HUES64 (cell line): ENCODE measurements at regions not wholly inside any gene's neighbourhood (a gene's known extent, or its start where the extent isn't known, plus 50 kb on each side); places are given as distances from the start of the nearest gene placed in this dataset.

Source experiments
- H3K27ac ChIP-seq: 2 replicates; pipeline ENCODE4 v1.7.0; 2013; ENCODE audit warnings: low read depth, low read length, inconsistent platforms
- H3K27me3 ChIP-seq: 2 replicates; pipeline ENCODE4 v1.6.1; 2013; ENCODE audit warnings: mild to moderate bottlenecking, low read length; ENCODE audit not compliant: insufficient read depth
- H3K36me3 ChIP-seq: 2 replicates; pipeline ENCODE4 v1.6.1; 2013; ENCODE audit warnings: mild to moderate bottlenecking, low read length; ENCODE audit not compliant: insufficient read depth
- H3K4me1 ChIP-seq: 2 replicates; pipeline ENCODE4 v1.6.1; 2013; ENCODE audit warnings: mild to moderate bottlenecking, low read length, moderate library complexity; ENCODE audit not compliant: insufficient read depth
- H3K4me3 ChIP-seq: 2 replicates; pipeline ENCODE4 v1.5.1; 2013; ENCODE audit warnings: mild to moderate bottlenecking, low read length, moderate library complexity
- H3K9ac ChIP-seq: 2 replicates; pipeline ENCODE4 v1.6.1; 2013; ENCODE audit warnings: mild to moderate bottlenecking, low read depth, low read length
- H3K9me3 ChIP-seq: 2 replicates; pipeline ENCODE4 v1.6.1; 2013; ENCODE audit warnings: low read depth, low read length; ENCODE audit not compliant: insufficient read depth
- WGBS: fragments of 150-250, 120-280 bp; methylation state at CpG from one replicate; pipeline ENCODE4 v1.1.7; 2013; ENCODE audit warnings: missing lambda C conversion rate; 5-methylcytosine and 5-hydroxymethylcytosine counted together

DNA sequence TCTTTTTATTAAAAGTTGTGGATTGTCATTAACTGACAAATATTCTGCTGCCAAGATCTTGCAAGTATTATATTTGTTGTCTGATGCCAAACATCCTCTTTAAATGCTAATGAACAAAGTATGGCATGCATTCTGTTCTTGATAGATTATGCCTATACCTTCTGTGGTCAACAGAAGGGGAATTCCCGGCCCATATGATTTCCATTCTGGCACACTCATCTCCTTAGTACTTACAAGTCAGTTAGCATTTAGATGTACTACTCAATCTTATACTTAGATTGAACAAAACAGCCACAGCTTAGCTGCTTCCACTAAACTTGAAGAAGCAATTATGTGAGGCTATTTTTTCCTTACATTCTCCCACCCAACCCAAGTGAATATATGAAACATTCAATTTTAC, 246.1 kb upstream of the DACH1 start:
- no peaks in the 10 kb centered on the region for H3K4me1 ChIP-seq
- no peaks in the 10 kb centered on the region for H3K36me3 ChIP-seq
- H3K9me3 ChIP-seq = no peaks in the 10 kb centered on the region
- H3K27me3 ChIP-seq = no peaks in the 10 kb centered on the region
- H3K9ac ChIP-seq = no peak overlapping the region
- no peak overlapping the region for H3K27ac ChIP-seq
- no peak overlapping the region for H3K4me3 ChIP-seq
- WGBS = 83% methylated on average over 1 of the region's 1 CpG

DNA sequence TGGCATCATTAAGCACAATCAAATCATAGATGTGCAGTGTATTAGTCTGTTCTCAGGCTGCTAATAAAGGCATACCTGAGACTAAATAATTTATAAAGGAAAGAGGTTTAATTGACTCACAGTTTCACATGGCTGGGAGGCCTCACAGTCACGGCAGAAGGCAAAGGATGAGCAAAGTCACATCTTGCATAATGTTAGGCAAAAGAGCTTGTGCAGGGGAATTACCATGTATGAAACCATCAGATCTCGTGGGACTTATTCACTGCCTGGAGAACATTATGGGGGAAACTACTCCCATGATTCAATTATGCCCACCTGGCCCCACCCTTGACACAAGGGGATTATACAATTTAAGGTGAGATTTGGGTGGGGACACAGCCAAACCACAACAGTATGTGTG, 245.2 kb upstream of the DACH1 start:
- Histone ChIP-seq H3K9me3 (peaks cover 2% of the 10 kb centered on the region; the same call in 1 of the 2 replicates), H3K9ac (no peak overlapping the region), H3K4me3 (no peak overlapping the region), H3K36me3 (no peaks in the 10 kb centered on the region), H3K4me1 (no peaks in the 10 kb centered on the region), H3K27ac (no peak overlapping the region), H3K27me3 (no peaks in the 10 kb centered on the region)
- WGBS = 92% methylated on average over 2 of the region's 2 CpGs

DNA sequence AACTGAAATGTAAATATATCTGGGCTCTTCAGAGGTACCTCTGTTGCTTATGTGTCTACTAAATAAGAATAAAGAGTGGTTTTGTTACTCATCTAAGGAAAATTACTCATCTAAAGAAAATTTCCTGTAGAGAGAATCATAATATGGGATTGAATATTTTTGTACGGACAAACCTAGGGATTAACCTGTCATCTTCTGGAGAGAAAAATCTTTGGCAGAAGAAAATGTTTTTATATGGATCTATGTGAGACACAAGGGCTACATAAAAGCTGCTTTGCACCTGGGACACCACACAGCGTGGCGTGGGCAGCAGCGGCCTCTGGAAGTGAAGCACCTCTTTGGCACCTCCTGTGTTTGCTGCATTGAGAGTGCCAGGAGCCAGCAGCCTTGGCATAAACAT, 242.9 kb upstream of the DACH1 start:
- H3K4me3 ChIP-seq = no peak overlapping the region
- WGBS = 97% methylated on average over 4 of the region's 4 CpGs
- peaks cover 5% of the 10 kb centered on the region; the same call in 1 of the 2 replicates for H3K9me3 ChIP-seq
- H3K36me3 ChIP-seq = no peaks in the 10 kb centered on the region
- H3K4me1 ChIP-seq = no peaks in the 10 kb centered on the region
- H3K27me3 ChIP-seq = no peaks in the 10 kb centered on the region
- no peak overlapping the region for H3K9ac ChIP-seq
- no peak overlapping the region for H3K27ac ChIP-seq

DNA sequence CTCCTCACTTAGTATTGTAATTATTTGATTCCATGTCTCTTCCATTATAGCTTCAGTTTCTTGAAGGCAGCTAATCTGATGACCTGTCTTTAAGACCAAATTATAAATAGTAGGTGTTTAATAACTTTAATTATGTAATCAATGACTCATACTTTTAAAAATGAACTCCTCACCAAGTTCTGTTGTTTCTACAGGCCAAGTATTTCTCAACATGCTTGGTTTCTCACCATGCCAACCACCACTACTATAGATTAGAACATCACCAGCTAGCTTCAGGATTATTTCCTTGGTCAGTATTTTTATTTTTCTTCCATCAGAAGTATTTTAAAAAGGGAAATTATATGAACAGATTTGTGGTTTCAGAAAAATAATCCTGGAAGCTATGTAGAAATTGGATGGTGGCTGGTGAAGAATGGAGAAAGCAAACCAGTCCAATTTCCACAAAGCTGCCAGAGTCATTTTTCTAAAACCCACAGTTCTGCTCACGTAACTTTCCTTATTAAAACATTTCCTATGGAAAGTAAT, 237.7 kb upstream of the DACH1 start:
- H3K27me3 ChIP-seq = no peaks in the 10 kb centered on the region
- WGBS = 100% methylated on average over 1 of the region's 1 CpG
- H3K9ac ChIP-seq = no peak overlapping the region
- H3K36me3 ChIP-seq = no peaks in the 10 kb centered on the region
- peaks cover 4% of the 10 kb centered on the region; the same call in 1 of the 2 replicates for H3K4me1 ChIP-seq
- no peak overlapping the region for H3K4me3 ChIP-seq
- H3K9me3 ChIP-seq = peaks cover 5% of the 10 kb centered on the region; the same call in 1 of the 2 replicates
- H3K27ac ChIP-seq = no peak overlapping the region

DNA sequence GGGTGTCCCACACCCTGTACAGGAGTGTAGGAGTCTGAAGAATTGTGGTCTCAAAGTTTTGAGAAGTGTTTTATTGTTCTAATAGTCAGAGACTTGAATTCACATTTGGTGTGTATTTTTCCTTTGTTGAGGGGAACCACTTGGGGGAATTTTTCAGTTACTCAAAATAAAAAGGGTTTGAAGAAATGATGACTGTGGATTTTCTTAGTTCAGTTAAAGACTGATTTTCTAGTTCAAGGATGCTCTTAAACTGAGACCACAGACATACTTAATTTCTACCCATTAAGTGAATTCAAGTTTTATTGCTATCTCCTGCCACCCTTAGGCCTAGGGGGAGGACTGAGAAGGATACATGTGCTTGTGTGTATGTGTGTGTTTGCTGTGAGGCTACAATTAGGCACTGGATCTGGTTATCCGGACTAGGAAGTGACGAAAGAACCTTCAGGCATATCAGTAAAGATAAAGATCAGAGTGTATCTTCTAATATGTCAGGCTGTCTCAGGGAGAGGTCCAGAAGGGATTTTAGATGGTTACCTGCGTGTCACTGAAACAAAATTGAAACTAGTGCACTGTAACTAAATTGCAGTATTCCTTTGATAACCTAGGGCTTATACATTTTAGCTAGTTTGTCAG, 234.9 kb upstream of the DACH1 start:
- 78% methylated on average over 3 of the region's 3 CpGs for WGBS
- peaks cover 4% of the 10 kb centered on the region; the same call in 1 of the 2 replicates for H3K4me1 ChIP-seq
- no peaks in the 10 kb centered on the region for H3K36me3 ChIP-seq
- H3K27ac ChIP-seq = no peak overlapping the region
- H3K27me3 ChIP-seq = no peaks in the 10 kb centered on the region
- H3K9me3 ChIP-seq = peaks cover under 1% of the 10 kb centered on the region; the same call in 1 of the 2 replicates
- no peak overlapping the region for H3K9ac ChIP-seq
- H3K4me3 ChIP-seq = no peak overlapping the region

GRCh38 chr13:72100339-72100738, 233.3 kb upstream of the DACH1 start:
- H3K36me3 ChIP-seq = no peaks in the 10 kb centered on the region
- no peak overlapping the region for H3K27ac ChIP-seq
- no CpG with 5 or more reads among the region's 2 CpGs for WGBS
- H3K27me3 ChIP-seq = no peaks in the 10 kb centered on the region
- no peak overlapping the region for H3K9ac ChIP-seq
- peaks cover 4% of the 10 kb centered on the region; the same call in 1 of the 2 replicates for H3K4me1 ChIP-seq
- H3K9me3 ChIP-seq = no peaks in the 10 kb centered on the region
- H3K4me3 ChIP-seq = no peak overlapping the region

GRCh38 chr13:72097568-72097967, 230.6 kb upstream of the DACH1 start:
- Histone ChIP-seq H3K9ac (no peak overlapping the region), H3K27me3 (no peaks in the 10 kb centered on the region), H3K36me3 (no peaks in the 10 kb centered on the region), H3K4me1 (peaks cover 4% of the 10 kb centered on the region; the same call in 1 of the 2 replicates), H3K27ac (no peak overlapping the region), H3K9me3 (no peaks in the 10 kb centered on the region), H3K4me3 (no peak overlapping the region)

- Histone ChIP-seq H3K27ac (no peak overlapping the region), H3K27me3 (no peaks in the 10 kb centered on the region), H3K36me3 (no peaks in the 10 kb centered on the region), H3K4me1 (no peaks in the 10 kb centered on the region), H3K4me3 (no peak overlapping the region), H3K9ac (no peak overlapping the region), H3K9me3 (no peaks in the 10 kb centered on the region)
- WGBS = no CpG with 5 or more reads among the region's 2 CpGs
These were observed 226.3 kb upstream of the DACH1 start for GRCh38 chr13:72093262-72093661.

- Histone ChIP-seq H3K36me3 (no peaks in the 10 kb centered on the region), H3K9me3 (no peaks in the 10 kb centered on the region), H3K4me3 (no peak overlapping the region), H3K4me1 (peaks cover 2% of the 10 kb centered on the region; the same call in 1 of the 2 replicates), H3K27ac (no peak overlapping the region), H3K27me3 (no peaks in the 10 kb centered on the region), H3K9ac (no peak overlapping the region)
- WGBS = 92% methylated on average over 3 of the region's 3 CpGs
These were observed 207.7 kb upstream of the DACH1 start for GRCh38 chr13:72074663-72075062.

- WGBS = 98% methylated on average over 2 of the region's 2 CpGs
These were observed 205.3 kb upstream of the DACH1 start for GRCh38 chr13:72072261-72072660.

GRCh38 chr13:72071713-72072112, 204.7 kb upstream of the DACH1 start:
- Histone ChIP-seq H3K27ac (no peak overlapping the region), H3K4me1 (peaks cover 2% of the 10 kb centered on the region; the same call in 1 of the 2 replicates), H3K4me3 (no peak overlapping the region), H3K9me3 (0 out of 2 replicates have a peak, but pooled peaks cover 3% of the 10 kb centered on the region), H3K9ac (no peak overlapping the region), H3K27me3 (no peaks in the 10 kb centered on the region), H3K36me3 (no peaks in the 10 kb centered on the region)
- 90% methylated on average over 3 of the region's 4 CpGs for WGBS

More at GRCh38 chr13:72072261-72072660, 205.3 kb upstream of the DACH1 start:
- no peaks in the 10 kb centered on the region for H3K36me3 ChIP-seq
- no peak overlapping the region for H3K4me3 ChIP-seq
- no peak overlapping the region for H3K9ac ChIP-seq
- H3K4me1 ChIP-seq = peaks cover 2% of the 10 kb centered on the region; the same call in 1 of the 2 replicates
- H3K27me3 ChIP-seq = no peaks in the 10 kb centered on the region
- H3K9me3 ChIP-seq = 0 out of 2 replicates have a peak, but pooled peaks cover 3% of the 10 kb centered on the region
- no peak overlapping the region for H3K27ac ChIP-seq
